ENCODE measurements at regions not wholly inside any gene's neighbourhood (a gene's known extent, or its start where the extent isn't known, plus 50 kb on each side); places are given as distances from the start of the nearest gene placed in this dataset.

GRCh38 chr2:59249441-59250306, 1008.5 kb upstream of the FANCL start:
- no peaks in the 10 kb centered on the region for H3K36me3 ChIP-seq
- H3K27ac ChIP-seq = no peak overlapping the region
- no peak for TF ChIP-seq POLR2A (IDR thresholded peaks at IDR 0.05)
- TF ChIP-seq CTCF (IDR thresholded peaks at IDR 0.05) = no peak
- H3K9me3 ChIP-seq = no peaks in the 10 kb centered on the region
- no peak overlapping the region for H3K4me3 ChIP-seq
- DNase-seq = no peak
- no peaks in the 10 kb centered on the region for H3K4me1 ChIP-seq
- H3K27me3 ChIP-seq = no peaks in the 10 kb centered on the region

- Histone ChIP-seq H3K9me3 (no peaks in the 10 kb centered on the region), H3K36me3 (no peaks in the 10 kb centered on the region), H3K4me3 (no peak overlapping the region), H3K4me1 (no peaks in the 10 kb centered on the region), H3K27me3 (no peaks in the 10 kb centered on the region), H3K27ac (no peak overlapping the region)
- TF ChIP-seq POLR2A (IDR thresholded peaks at IDR 0.05) (no peak), CTCF (IDR thresholded peaks at IDR 0.05) (no peak)
- no peak for DNase-seq
Observed at GRCh38 chr2:59239146-59239545, 998.0 kb upstream of the FANCL start.

- Histone ChIP-seq H3K27ac (no peak overlapping the region), H3K36me3 (no peaks in the 10 kb centered on the region), H3K4me1 (no peaks in the 10 kb centered on the region), H3K27me3 (no peaks in the 10 kb centered on the region), H3K4me3 (no peak overlapping the region), H3K9me3 (no peaks in the 10 kb centered on the region)
- TF ChIP-seq POLR2A (IDR thresholded peaks at IDR 0.05) = no peak
- TF ChIP-seq CTCF (IDR thresholded peaks at IDR 0.05) = no peak
- DNase-seq = no peak
Observed at GRCh38 chr2:59237311-59237710, 996.2 kb upstream of the FANCL start.

GRCh38 chr2:59236723-59237122, 995.6 kb upstream of the FANCL start:
- no peaks in the 10 kb centered on the region for H3K27me3 ChIP-seq
- no peak for DNase-seq
- TF ChIP-seq CTCF (IDR thresholded peaks at IDR 0.05) = no peak
- no peak for TF ChIP-seq POLR2A (IDR thresholded peaks at IDR 0.05)
- H3K4me3 ChIP-seq = no peak overlapping the region
- H3K4me1 ChIP-seq = no peaks in the 10 kb centered on the region
- H3K9me3 ChIP-seq = no peaks in the 10 kb centered on the region
- H3K27ac ChIP-seq = no peak overlapping the region
- no peaks in the 10 kb centered on the region for H3K36me3 ChIP-seq

GRCh38 chr2:59233920-59234319, 992.8 kb upstream of the FANCL start:
- Histone ChIP-seq H3K9me3 (no peaks in the 10 kb centered on the region), H3K4me3 (no peak overlapping the region), H3K4me1 (no peaks in the 10 kb centered on the region), H3K27ac (no peak overlapping the region), H3K27me3 (no peaks in the 10 kb centered on the region), H3K36me3 (no peaks in the 10 kb centered on the region)
- TF ChIP-seq CTCF (IDR thresholded peaks at IDR 0.05) (no peak), POLR2A (IDR thresholded peaks at IDR 0.05) (no peak)
- no peak for DNase-seq

Data from Peyer's patch (tissue), 4 donors.